PC-3 (cell line): ENCODE measurements at regions not wholly inside any gene's neighbourhood (a gene's known extent, or its start where the extent isn't known, plus 50 kb on each side); places are given as distances from the start of the nearest gene placed in this dataset.

ENCODE experiments used
- EZH2phosphoT487 ChIP-seq: fragments of 300-600 bp; sonication (generic); IDR thresholded peaks from 2 replicates; pipeline ENCODE4 v1.6.1; 2018; ENCODE audit warnings: mild to moderate bottlenecking, antibody characterized with exemption, low read length, borderline replicate concordance
- TF ChIP-seq, protein P1 (sequence below): fragments of 300-600 bp; sonication (generic); conservative IDR thresholded peaks from 2 replicates; pipeline ENCODE4 v1.5.1; 2017; ENCODE audit warnings: antibody characterized with exemption, low read depth, mild to moderate bottlenecking, low read length

DNA sequence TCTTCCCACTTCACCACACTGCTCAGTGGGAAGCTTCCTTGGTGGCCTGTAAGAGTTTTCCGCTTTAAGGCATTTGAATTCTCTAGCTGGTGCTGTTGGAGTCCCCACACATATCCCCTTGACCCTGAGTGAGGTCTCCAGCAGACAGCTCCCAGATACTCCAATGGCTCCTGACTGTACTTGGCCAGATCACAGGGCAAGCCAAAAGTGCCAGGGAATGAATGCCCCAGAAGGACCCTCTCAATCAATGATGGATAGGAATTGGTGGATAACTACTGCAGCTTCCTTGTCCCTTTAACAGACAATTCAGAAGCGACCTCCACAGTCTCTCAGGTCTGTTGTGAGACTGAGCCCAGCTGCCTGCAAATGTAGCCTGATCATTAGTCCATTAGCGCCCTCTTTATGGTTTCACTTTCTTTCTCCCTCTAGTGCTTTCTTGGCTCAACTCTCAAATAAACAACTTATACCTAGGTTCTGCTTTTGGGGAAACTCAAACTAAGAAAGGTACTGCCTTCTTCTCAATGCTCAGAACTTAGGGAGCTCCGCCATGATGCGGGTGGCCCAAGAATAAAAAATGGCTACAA is 283.0 kb downstream of the TCF7L2 start:
- TF ChIP-seq, protein P1, sequence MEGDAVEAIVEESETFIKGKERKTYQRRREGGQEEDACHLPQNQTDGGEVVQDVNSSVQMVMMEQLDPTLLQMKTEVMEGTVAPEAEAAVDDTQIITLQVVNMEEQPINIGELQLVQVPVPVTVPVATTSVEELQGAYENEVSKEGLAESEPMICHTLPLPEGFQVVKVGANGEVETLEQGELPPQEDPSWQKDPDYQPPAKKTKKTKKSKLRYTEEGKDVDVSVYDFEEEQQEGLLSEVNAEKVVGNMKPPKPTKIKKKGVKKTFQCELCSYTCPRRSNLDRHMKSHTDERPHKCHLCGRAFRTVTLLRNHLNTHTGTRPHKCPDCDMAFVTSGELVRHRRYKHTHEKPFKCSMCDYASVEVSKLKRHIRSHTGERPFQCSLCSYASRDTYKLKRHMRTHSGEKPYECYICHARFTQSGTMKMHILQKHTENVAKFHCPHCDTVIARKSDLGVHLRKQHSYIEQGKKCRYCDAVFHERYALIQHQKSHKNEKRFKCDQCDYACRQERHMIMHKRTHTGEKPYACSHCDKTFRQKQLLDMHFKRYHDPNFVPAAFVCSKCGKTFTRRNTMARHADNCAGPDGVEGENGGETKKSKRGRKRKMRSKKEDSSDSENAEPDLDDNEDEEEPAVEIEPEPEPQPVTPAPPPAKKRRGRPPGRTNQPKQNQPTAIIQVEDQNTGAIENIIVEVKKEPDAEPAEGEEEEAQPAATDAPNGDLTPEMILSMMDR = no peak
- no peak for TF ChIP-seq EZH2phosphoT487
